ENCODE measurements at regions not wholly inside any gene's neighbourhood (a gene's known extent, or its start where the extent isn't known, plus 50 kb on each side); places are given as distances from the start of the nearest gene placed in this dataset.

DNA sequence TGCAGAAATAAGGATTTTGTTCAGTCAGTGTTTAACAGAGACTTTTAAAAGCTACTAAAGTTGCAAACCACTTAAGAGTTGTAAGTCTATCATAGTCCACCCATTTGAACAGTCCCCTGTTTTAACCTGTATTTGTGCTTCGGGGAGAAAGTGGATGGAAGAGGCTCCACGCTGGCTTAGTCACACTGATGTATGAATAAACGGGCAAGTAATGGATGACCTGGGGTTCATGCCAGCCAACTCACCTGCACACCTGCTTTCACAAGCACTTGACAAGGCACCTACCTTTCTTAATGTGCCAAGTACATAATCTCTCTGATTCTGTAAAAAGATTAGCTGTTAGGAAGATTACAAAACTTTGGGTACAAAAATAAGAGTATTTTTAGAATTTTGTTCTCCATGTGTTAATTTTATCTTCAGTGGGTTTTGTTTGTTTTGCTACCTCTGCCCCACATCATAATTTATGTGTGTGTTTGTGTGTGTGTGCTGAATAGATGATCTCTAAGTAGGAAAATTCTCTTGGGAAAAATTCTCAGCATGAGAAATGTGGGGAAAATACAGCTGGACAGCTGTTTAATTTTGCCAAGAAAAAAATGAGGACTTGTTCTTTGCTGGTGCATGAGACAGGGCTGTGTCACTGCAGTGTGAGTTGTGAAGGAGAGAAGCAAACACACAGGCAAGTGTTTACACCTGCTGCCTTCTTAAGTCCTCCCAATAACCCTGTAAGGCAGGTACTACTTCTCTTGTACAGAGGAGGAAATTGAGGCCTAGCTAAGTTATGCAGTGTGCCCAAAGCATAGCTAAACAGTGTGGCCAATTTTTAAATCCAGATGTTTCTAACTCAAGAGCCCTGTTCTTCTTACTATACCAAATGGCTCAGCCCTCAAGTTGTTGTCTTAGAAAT is 181.2 kb upstream of the IL12A start:
- DNase-seq (ENCODE audit: low read depth, low spot score): no peak

DNA sequence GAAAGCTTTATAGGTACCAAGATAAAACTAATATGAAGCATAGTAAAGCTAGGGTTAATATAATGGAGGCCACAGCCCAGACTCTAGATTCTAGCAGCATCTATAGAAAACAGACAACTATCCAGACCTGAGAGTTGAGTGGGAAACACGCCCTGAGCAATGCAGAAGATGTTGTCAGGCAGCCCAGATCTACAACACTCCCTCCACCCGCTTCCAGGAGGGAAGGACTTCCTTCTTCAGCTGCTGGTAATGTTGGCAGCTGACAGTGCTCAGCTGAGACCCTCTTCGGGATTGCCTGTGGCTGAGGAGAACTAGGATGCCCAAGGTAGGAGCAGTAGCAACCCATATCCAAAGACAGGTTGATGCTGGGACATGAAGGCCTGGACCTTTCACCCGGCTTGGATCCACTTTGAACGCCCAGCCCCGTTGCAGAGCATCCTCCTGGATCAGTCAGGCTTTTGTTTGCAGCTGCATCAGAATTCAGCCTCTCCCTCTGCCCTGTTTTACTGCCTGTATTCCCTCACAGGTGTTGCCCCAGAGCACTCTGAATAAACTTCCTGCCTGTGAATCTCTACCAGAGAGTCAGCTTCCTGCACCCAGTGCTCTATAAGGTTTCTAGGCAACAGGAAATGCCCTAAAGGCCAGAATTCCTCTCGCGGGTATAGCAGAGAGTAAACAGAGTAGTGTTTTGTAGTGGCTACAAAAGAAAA is 174.7 kb upstream of the IL12A start:
- peak; percentile 87 for DNase-seq (ENCODE audit: low read depth, low spot score)

DNA sequence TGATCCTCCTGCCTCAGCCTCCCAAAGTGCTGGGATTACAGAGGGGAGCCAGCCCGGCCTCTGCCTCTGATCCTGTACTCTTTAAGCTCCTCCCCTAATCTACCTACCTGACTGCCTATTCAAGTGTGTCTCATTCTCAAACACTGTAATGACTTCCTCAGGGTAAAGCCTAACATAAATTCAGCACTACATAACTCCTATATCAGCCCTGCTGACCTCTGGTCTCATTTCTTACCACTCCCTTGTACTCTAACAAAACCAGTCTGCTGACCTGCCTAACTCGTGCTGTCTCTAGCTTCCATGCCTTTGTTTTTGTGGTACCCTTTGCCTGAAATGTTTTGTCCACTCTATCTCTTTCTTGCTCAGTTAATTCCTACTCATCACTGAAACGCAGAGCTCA is 172.1 kb upstream of the IL12A start:
- no peak for DNase-seq (ENCODE audit: low read depth, low spot score)

DNA sequence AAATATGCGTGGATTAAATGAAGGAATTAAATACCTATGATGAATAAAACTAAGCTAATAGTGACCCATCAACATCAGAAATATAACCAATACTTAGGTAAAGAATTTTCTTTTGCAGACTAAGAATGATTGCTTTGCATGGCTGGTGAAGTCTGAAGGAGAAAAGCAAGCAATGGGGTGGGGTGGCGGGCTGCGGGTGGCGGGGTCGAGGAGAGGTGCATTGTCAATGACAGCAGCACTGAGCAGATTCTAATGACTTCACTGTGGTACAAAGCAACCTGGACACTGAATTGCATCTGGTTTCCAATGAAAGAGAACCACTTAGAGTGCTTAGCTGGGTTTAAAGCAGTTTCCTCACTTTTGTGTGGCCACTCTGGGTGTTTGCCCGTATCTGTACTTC is 171.5 kb upstream of the IL12A start:
- no peak for DNase-seq (ENCODE audit: low read depth, low spot score)

DNA sequence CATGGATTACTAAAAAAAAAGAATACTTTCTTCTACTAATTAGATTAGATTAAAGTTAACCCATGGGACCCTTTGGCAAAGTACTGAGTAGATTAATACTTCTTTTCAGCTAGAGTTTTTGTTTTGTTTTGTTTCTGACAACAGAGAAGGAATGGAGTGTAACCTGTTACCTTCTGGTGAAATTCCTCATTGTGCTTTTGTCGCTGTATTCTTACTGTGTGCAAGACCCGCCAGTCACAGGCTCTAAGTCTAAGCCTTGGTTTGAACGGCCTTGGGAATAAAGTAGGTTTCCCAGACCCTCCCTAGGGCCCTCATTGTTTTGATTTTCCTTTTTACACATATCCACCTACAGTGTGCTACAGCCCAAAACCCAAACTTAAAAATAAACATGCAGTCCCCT is 171.1 kb upstream of the IL12A start:
- no peak for DNase-seq (ENCODE audit: low read depth, low spot score)

DNA sequence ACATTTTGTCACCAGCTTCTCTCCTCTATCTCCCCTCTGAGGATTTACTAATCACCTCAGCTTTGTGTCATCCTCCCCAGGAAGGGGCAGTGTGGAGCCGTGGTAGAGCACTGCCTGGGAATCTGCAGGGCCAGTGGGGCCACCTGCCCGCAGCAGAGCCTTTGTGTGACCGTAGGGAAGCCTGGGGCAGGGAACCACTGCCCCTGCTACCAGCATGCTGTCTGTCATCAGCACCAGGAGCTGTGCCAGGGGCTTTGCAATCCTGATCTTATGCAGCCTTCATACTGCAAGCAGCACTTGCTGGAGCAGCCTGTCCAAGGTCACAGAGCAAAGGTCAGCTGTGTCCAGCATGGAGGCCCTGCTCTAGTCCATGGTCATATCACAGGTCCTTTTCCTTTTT is 170.2 kb upstream of the IL12A start:
- peak; percentile 65 for DNase-seq (ENCODE audit: low read depth, low spot score)

DNA sequence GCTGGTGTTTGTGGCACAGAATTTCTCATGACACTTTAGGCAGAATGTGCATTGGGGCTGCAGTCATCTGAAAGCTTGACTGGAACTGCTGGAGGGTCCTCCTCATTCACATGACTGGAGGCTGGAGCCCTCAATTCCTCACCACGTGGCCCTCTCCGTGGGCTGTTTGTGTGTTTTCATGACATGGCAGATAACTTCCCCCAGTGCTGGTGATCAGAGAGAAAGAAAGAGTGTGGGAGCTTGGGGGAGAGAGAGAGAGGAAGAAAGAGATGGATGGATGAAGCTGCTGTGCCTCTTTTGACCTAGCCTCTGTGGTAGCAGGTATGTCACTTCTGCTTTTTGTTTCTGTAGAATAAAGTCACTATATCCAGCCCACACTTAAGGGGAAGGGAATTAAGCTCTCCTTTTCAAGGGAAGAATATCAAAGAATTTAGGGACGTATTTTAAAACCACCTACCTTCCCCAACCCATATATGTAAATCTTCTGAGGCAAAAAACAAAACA is 169.6 kb upstream of the IL12A start:
- no peak for DNase-seq (ENCODE audit: low read depth, low spot score)

DNA sequence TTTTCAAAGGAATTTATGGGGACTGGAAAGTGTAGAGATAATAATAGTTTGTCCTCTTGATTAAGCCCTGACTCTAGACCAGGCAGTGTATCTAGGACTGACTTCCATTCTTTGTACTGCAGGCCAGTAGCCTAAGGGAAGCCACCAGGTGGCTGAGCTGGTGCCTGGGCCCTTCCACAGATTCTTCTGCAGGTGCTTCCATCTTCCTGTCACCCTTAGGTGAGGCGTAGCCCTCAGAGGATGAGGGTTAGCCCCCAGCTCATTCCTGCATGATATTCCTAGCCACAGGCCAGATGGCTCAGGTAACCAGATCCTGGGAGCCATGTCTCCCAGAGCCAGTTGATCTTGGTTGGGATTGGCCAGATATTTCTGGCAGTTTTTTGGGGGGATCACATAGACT is 169.0 kb upstream of the IL12A start:
- no peak for DNase-seq (ENCODE audit: low read depth, low spot score)

DNA sequence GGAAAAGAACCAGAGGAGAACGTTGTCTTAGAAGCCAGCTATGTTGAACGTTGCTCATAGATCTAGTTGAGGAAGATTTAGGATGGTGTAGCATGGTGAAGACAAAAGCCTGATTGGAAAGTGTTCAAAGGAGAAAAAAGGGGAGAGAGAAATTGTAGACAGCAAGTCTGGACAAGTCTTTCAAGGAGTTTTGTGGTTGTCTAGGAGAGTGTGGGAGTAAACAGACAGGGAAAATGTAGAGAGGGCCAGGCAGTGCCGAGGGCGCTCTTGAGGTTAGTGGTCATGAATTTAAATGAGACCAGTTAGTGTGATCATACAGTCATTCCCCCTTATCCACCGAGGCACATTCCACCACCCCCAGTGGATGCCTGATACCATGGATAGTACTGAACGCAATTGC is 167.5 kb upstream of the IL12A start:
- no peak for DNase-seq (ENCODE audit: low read depth, low spot score)

DNA sequence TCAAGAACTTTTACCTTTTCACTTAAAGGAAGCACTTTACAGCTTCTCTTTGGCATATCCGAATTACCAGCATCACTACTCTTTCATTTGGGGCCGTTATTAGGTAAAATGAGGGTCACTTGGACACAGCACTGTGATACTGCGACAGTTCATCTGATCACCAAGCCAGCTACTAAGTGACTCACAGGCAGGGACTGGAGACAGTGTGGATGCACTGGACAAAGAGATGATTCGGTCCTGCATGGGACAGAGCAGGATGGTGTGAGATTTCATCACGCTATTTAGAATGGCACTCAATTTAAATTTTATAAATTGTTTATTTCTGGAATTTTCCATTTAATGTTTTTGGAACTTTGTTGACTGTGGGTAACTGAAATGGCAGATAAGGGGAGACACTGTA is 166.9 kb upstream of the IL12A start:
- no peak for DNase-seq (ENCODE audit: low read depth, low spot score)

DNA sequence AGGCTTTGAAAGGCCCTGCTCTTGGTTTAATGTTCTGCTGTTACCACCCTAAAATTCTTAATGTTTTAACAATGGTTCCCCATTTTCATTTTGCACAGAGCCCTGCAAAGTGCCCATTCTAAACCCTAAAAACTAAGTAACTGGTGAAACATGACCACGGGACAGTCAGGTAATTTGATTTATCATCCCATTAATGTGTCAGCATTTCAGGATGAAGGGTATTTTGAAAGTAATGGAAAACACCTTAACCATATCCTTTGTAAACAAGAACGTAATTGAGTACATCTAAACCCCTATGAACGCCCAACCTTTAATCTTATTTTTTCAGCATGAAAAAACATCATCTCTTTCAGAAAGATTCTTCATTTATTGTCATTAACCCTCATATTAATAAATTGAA is 164.9 kb upstream of the IL12A start:
- no peak for DNase-seq (ENCODE audit: low read depth, low spot score)

DNA sequence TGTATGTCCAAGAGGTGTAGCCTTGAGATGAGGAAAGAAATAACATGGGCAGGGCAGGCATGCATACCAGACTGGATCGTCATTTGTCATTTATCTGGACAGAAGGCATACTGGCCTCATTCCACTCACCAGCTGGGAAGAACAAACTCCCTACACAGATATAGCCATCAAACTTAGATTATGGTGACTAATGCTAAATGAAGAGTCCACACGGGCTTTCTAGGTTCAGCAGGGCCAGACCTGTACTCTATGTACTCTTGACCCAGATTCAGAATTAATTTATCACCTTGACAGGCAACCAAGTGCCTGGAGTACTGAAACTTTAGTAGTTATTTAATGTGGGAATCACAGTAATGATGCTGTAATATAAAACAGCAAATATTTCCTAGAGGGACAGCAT is 164.3 kb upstream of the IL12A start:
- DNase-seq (ENCODE audit: low read depth, low spot score): no peak

DNA sequence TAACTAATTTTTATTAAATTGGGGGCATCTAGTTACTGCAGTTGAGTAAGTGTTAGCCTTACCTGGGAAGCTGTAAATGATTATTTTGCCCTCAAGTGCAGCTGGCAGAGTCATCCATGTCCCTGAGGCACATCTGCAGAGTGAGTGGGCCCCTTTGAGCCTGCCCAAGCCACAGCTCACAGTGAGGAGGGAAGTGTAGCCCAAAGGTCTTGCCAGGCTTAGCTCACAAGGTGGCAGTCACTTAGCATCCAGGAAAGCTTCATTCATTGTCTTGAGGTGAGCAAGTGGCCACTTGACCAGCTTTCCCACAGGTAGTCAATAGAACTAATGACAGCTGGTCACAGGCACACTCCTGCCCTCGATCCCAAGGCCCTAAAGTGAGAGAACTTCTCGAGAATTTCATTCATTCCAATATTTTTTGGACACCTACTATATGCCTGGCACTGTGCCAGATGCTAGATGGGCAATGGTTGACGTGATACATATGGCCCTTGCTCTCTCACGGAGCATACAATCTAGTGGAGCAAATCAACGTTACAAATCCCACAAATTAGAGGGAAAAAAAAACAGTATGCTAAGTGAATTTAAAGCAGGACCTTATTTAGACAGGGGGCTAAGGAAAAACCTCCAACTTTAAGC is 163.3 kb upstream of the IL12A start:
- no peak for DNase-seq (ENCODE audit: low read depth, low spot score)

DNA sequence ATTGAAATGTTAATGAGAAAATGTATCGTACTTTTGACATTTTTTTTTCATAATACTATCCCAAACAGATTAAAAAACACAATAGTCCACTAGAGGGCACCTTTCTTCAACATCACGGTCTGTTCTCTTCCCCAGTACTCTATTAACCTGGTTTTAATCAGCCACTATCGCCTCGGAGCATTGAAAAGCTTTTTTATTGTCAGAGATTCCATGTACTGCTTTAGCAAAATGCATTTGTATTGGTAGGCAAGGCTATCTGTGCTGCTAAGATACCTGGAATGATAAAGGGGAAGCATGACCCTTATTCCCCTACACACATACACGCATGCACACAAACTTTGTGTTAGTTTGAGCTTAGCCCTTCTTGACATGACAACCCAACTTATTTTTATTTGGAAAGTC is 160.1 kb upstream of the IL12A start:
- no peak for DNase-seq (ENCODE audit: low read depth, low spot score)

DNA sequence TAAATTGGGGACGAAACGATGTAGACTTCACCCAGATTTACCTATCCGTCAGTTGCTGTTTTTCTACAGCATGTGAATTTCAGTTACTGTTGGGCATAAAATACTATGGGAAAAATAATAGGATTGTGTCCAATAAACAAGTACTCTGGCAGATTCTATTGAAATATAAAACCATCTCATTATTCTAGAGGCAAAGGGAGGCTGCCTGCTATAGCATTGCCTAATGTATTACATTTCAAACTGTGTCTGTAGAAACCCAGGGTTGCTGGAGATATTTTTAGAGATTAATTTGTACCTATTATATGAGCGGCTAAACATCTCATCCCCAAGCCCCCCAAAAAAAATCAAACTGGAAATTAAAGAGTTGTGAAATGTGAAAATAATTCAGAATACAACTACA is 159.6 kb upstream of the IL12A start:
- no peak for DNase-seq (ENCODE audit: low read depth, low spot score)

DNA sequence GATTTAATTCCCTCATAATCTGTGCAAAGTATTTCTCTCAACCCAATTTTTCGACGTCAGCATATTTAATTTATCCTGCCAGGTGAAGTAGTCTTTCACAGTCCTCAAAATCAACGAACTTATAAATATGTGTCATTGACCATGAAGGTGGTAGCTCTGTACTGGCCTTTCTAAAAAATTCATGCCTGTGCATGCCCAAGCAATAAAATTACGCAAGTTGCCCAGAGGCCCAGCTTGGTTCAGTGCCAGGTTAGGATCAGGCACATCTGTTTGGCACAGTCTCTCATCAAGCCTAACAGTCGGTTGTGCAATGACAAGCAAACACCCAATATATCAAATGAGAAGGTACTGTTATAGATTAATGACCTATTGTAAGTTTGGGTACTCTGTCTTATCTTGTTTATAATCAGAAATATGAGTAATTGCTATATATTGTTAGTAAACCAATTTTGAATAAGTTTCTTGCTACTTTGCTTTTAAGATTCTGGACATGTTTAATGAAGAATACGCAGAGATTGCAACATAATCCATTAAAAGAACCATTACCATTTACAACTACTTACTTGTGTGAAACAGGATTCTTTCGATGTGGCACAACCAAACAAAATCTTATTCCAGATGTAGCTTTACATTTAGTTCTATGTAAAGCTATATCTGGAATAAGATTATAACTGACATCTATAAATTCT is 159.0 kb upstream of the IL12A start:
- no peak for DNase-seq (ENCODE audit: low read depth, low spot score)

DNA sequence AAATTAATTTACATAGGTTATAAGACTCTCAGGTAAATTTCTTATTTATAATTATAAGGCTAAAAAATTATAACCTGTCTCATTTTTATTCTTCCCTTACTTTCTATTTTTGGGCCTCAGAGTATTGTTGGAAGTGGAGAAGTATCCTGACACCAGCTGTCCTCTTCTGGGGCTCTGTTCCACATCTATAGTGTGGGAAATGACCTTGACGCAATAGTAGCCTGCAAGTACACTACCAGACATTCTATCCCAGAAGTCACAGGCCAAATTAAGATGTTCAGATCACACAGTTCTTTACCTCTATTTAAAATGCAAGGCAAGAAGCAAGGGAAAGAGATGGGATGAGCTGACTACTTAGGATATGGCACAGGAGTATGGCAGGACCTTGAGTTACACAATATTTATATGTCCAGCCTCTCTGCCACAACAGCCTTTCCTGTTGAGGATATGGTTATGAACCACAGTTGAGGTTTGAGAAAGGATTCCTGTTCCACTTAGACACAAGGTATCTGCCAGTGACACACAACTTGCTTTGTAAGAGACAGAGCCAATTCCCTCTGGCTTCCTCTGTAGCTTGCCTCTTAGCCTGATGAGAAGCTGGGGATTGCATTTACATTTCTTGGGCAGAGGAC is 158.0 kb upstream of the IL12A start:
- DNase-seq (ENCODE audit: low read depth, low spot score): no peak

DNA sequence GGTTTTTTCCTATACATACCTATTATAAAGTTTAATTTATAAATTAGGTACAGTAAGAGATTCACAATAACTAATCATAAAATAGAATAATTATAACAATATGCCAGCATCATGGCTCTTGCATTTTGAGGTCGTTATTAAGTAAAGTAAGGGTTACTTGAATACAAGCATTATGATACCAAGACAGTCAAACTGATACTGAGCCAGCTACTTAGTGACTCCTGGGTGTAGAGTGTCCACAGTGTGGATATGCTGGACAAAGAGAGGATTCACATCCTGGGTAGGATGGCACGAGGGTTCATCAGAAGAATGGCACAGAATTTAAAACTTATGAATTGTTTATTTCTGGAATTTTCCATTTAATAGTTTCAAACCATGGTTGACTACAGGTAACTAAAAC is 157.2 kb upstream of the IL12A start:
- no peak for DNase-seq (ENCODE audit: low read depth, low spot score)

DNA sequence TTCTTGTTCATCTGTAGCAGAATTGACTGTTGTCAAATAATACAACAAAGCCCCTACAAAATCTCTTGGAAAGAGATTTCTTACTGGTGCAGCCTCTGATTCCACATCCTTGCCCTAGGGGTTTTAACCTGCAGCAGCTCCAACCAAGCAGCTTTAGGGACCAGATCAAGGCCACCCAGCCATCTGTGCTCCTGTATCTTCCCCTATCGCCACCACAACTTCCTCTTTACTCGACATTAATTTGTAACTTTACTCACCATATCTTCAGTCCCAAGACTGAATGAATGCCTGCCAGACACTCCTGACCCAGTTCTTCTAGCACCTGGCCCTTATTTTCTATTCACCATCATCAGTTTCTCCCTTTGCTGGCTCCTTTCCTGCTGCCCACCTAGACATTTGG is 156.6 kb upstream of the IL12A start:
- no peak for DNase-seq (ENCODE audit: low read depth, low spot score)

DNA sequence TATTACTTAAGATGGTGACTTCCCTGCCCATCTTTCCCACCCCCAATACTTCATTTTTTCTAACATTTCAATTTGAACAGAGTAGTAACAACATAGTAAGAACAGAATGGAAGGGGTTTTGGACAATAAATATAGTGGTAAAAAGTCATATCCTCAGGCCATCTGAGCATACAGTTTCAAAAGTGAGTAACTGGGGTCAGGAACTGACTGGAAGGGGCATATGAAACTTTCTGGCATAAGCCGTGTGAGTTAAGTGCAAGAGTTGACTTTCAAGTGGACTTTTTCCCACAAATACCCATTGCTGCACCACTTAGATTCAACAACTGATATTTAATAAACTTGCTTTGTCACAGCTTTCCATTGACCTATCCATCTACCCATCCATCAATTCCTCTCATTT is 153.5 kb upstream of the IL12A start:
- no peak for DNase-seq (ENCODE audit: low read depth, low spot score)

DNA sequence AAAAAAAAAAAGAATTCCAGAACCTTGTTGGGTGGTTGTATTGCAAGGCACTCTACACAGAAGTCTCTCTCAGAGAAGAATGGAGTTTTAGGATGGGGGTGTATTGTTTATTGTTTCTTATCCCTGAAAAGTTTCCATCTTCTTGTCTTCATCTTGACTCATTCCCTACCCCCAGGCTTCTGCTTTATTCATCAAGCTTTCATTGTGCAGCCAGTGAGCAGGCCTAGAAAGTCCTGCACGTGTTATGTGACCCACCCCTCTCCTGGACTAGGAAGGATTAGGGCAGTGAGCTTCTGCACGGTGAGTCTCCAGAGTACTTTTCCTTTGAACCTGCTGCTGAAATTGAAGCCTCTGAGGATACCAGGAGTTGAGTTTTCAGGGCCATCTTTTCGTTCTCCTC is 150.9 kb upstream of the IL12A start:
- no peak for DNase-seq (ENCODE audit: low read depth, low spot score)

DNA sequence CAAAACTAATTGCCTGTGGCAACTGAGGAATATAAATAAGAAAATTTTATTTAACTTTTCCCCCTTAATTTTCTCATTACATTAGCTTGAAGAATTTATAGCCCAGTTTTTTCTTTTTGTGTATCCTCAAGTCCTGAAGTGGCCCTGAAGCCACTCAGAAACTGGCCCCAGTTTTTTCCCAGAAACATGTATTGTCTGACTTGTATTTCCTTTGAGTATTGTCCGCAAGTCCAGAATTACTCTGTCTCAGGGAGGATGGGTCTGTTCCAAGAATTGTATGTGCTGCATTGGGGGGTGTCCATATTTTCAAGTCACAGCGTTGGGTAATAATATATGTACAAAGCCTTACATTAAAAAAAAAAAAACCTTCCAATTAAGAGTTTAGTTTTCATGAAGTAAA is 149.7 kb upstream of the IL12A start:
- no peak for DNase-seq (ENCODE audit: low read depth, low spot score)
